ENCODE measurements at regions not wholly inside any gene's neighbourhood (a gene's known extent, or its start where the extent isn't known, plus 50 kb on each side); places are given as distances from the start of the nearest gene placed in this dataset.

GRCh38 chr20:9927224-9927623 is 88.3 kb upstream of the PAK5 start:
- TF ChIP-seq FOXA1 (IDR thresholded peaks at IDR 0.05; ENCODE audit: borderline replicate concordance) (no peak), ZNF507 (tag; conservative IDR thresholded peaks at IDR 0.05) (no peak), EZH2 (IDR thresholded peaks at IDR 0.05; ENCODE audit: borderline replicate concordance, low read depth, low read length) (no peak), CHD2 (IDR thresholded peaks at IDR 0.05; ENCODE audit: low read depth, low read length) (no peak), TARDBP (IDR thresholded peaks at IDR 0.05) (no peak), MTA3 (IDR thresholded peaks at IDR 0.05; ENCODE audit: borderline replicate concordance) (no peak), DPF2 (IDR thresholded peaks at IDR 0.05) (no peak), NFYB (IDR thresholded peaks at IDR 0.05; ENCODE audit: extremely low read depth, insufficient read length) (no peak), RBM34 (IDR thresholded peaks at IDR 0.05; ENCODE audit: borderline replicate concordance, insufficient read depth, low read length) (no peak), ZBTB11 (CRISPR knock-in tag; IDR thresholded peaks at IDR 0.05) (no peak), TAF1 (IDR thresholded peaks at IDR 0.05; ENCODE audit: control insufficient read depth, extremely low read depth, insufficient read depth, low read length, severe bottlenecking) (no peak), ARID4B (CRISPR knock-in tag; IDR thresholded peaks at IDR 0.05) (no peak)
